Calu3 (cell line): ENCODE measurements at regions not wholly inside any gene's neighbourhood (a gene's known extent, or its start where the extent isn't known, plus 50 kb on each side); places are given as distances from the start of the nearest gene placed in this dataset.

Experiments used
- BruUV-seq: library from RNA; stranded (reverse); fragments of 400-500 nt; replicated peaks from 2 replicates; lab custom pipeline; 2021; lab: Mats Ljungman, UMichigan
- CTCF ChIA-PET: fragments of 300-600 bp; sonication (Branson Sonifier 250); formaldehyde crosslinking; loops from one replicate; lab custom pipeline; 2022; ENCODE audit warnings: antibody characterized with exemption; lab: Charles Lee
- DNase-seq: peaks from one replicate; pipeline ENCODE4 v3.0.0; 2022
- H3K27ac Mint-ChIP-seq: one replicate; pipeline ENCODE4 v1.8.0; 2022; ENCODE audit warnings: mixed read lengths; ENCODE audit not compliant: unreplicated experiment
- H3K27me3 Mint-ChIP-seq: one replicate; pipeline ENCODE4 v1.8.0; 2022; ENCODE audit warnings: mixed read lengths; ENCODE audit not compliant: unreplicated experiment
- H3K36me3 Mint-ChIP-seq: one replicate; pipeline ENCODE4 v1.8.0; 2022; ENCODE audit warnings: mild to moderate bottlenecking, moderate library complexity, mixed read lengths; ENCODE audit not compliant: insufficient read depth, unreplicated experiment
- H3K4me1 Mint-ChIP-seq: one replicate; pipeline ENCODE4 v1.8.0; 2022; ENCODE audit warnings: mild to moderate bottlenecking, low read depth, mixed read lengths; ENCODE audit not compliant: unreplicated experiment
- H3K4me3 Mint-ChIP-seq: one replicate; pipeline ENCODE4 v1.8.0; 2022; ENCODE audit warnings: mild to moderate bottlenecking, low read depth, moderate library complexity, mixed read lengths; ENCODE audit not compliant: unreplicated experiment
- H3K9me3 Mint-ChIP-seq: one replicate; pipeline ENCODE4 v1.8.0; 2022; ENCODE audit warnings: low read depth, mixed read lengths; ENCODE audit not compliant: unreplicated experiment
- CTCF ChIP-seq: fragments of 200-600 bp; IDR thresholded peaks from one replicate; pipeline ENCODE4 v1.8.0; 2022; ENCODE audit warnings: antibody characterized with exemption; ENCODE audit not compliant: unreplicated experiment
- intact Hi-C: fragments of 100-400 bp; cut with micrococcal nuclease; formaldehyde crosslinking; loops from one replicate; pipeline ENCODE4 v1.10.0; 2022; ENCODE audit not compliant: unreplicated experiment

- CTCF ChIA-PET: no interaction called here
- Mint-ChIP-seq H3K27me3 (no peaks in the 10 kb centered on the region), H3K4me3 (no peak overlapping the region), H3K4me1 (peaks cover 8% of the 10 kb centered on the region), H3K9me3 (no peaks in the 10 kb centered on the region), H3K36me3 (no peaks in the 10 kb centered on the region), H3K27ac (no peak overlapping the region)
- intact Hi-C loops: no loop called here
- DNase-seq: no peak
- no TSS peak for BruUV-seq
- no peak for TF ChIP-seq CTCF
Observed at GRCh38 chr2:56127463-56128152, 56.2 kb upstream of the CCDC85A start.

- CTCF ChIA-PET: interaction anchor here (0.6 kb wide), 1 partner anchor 65 kb away, joined by 3 read pairs; no protein-coding TSS in a partner anchor
- no TSS peak for BruUV-seq
- Mint-ChIP-seq H3K27ac (no peak overlapping the region), H3K27me3 (no peaks in the 10 kb centered on the region), H3K4me1 (peaks cover 8% of the 10 kb centered on the region), H3K4me3 (no peak overlapping the region), H3K36me3 (no peaks in the 10 kb centered on the region), H3K9me3 (no peaks in the 10 kb centered on the region)
- no peak for DNase-seq
- intact Hi-C loops: no loop called here
- TF ChIP-seq CTCF: no peak
Observed at GRCh38 chr2:56128235-56128634, 55.6 kb upstream of the CCDC85A start.

- H3K27me3 Mint-ChIP-seq: no peaks in the 10 kb centered on the region
- peak; percentile 49 for DNase-seq
- no peak overlapping the region for H3K4me3 Mint-ChIP-seq
- H3K9me3 Mint-ChIP-seq: no peaks in the 10 kb centered on the region
- CTCF ChIA-PET: interaction anchor here (0.7 to 1.7 kb wide), 7 partner anchors 30 to 1367 kb away, joined by 3 to 7 read pairs (median 4); no protein-coding TSS in a partner anchor
- no TSS peak for BruUV-seq
- intact Hi-C loops: loop anchor here (2.0 to 10.0 kb wide), 3 partner anchors 116 to 1386 kb away; no protein-coding TSS in a partner anchor
- no peaks in the 10 kb centered on the region for H3K36me3 Mint-ChIP-seq
- peaks cover 8% of the 10 kb centered on the region for H3K4me1 Mint-ChIP-seq
- peak; percentile 65 for TF ChIP-seq CTCF
- no peak overlapping the region for H3K27ac Mint-ChIP-seq
Observed at GRCh38 chr2:56130463-56131070, 53.2 kb upstream of the CCDC85A start.

- H3K9me3 Mint-ChIP-seq: no peaks in the 10 kb centered on the region
- no peaks in the 10 kb centered on the region for H3K36me3 Mint-ChIP-seq
- BruUV-seq: no TSS peak
- DNase-seq: no peak
- CTCF ChIA-PET: no interaction called here
- peaks cover 8% of the 10 kb centered on the region for H3K4me1 Mint-ChIP-seq
- intact Hi-C loops: loop anchor here (1.0 to 10.0 kb wide), 4 partner anchors 55 to 413 kb away; no protein-coding TSS in a partner anchor
- no peaks in the 10 kb centered on the region for H3K27me3 Mint-ChIP-seq
- no peak overlapping the region for H3K4me3 Mint-ChIP-seq
- no peak for TF ChIP-seq CTCF
- H3K27ac Mint-ChIP-seq: no peak overlapping the region
Observed at GRCh38 chr2:56132138-56132537, 51.7 kb upstream of the CCDC85A start.
